ENCODE measurements at regions not wholly inside any gene's neighbourhood (a gene's known extent, or its start where the extent isn't known, plus 50 kb on each side); places are given as distances from the start of the nearest gene placed in this dataset.

DNA sequence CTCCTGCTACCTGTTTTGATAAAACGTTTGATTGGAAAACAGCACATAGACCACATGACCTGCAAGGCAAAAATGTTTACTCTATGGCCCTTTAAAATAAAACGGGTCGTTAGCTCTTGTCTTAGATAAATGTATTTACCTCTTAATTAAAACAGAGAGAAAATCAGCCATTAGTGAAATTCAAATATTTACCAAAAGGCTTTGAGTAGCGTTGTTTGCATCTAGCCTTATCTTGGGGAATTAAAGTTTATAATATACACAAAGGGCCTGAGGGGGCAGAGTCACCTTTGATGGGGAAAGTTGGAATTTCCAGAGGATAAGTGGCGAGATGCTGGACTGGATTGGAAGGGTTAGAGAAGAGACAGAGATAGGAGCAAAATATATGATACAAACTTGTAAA, 111.3 kb downstream of the FBXO4 start:
- Histone ChIP-seq H3K4me1 (replicated peaks in 1 of 2) (no peaks in the 10 kb centered on the region), H3K4me3 (no peak overlapping the region), H3K36me3 (replicated peaks in 1 of 2) (no peaks in the 10 kb centered on the region), H3K27me3 (no peaks in the 10 kb centered on the region), H3K9me3 (replicated peaks in 1 of 3) (no peaks in the 10 kb centered on the region), H3K27ac (no peak overlapping the region)
- WGBS, 4 donors = 60 to 62% (median 61%) methylated on average over 5 of the region's 5 CpGs
- no peak for DNase-seq
- intact Hi-C loops (cut with DNase I) = no loop called here
- TF ChIP-seq, protein P1, sequence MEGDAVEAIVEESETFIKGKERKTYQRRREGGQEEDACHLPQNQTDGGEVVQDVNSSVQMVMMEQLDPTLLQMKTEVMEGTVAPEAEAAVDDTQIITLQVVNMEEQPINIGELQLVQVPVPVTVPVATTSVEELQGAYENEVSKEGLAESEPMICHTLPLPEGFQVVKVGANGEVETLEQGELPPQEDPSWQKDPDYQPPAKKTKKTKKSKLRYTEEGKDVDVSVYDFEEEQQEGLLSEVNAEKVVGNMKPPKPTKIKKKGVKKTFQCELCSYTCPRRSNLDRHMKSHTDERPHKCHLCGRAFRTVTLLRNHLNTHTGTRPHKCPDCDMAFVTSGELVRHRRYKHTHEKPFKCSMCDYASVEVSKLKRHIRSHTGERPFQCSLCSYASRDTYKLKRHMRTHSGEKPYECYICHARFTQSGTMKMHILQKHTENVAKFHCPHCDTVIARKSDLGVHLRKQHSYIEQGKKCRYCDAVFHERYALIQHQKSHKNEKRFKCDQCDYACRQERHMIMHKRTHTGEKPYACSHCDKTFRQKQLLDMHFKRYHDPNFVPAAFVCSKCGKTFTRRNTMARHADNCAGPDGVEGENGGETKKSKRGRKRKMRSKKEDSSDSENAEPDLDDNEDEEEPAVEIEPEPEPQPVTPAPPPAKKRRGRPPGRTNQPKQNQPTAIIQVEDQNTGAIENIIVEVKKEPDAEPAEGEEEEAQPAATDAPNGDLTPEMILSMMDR (IDR thresholded peaks at IDR 0.05) = no peak
- TF ChIP-seq POLR2A (IDR thresholded peaks at IDR 0.05) = no peak

DNA sequence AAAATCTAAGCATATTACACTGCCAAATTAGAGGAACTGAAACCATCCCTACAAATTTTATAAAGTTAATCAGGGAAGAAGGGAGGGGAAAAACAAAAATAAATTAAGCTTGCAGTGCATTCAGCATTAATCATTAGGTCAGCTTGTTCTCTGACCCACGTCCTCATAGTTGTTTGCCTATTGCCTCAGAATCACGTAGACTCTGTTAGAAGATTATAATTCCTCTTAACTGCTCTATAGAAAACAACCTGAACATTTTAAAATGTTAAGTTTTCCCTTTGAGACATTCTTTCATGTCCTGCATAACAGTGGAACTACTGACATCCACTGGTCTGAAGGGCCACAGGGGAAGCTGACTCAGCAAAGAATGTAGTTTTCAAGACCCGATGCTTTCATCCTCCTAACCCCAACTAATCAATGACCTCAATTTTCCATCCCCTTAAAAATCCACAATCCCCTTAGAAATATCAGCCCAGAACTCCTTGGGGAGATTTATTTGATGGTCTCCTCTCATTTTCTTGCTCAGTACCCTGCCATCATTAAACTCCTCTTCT, 112.4 kb downstream of the FBXO4 start:
- Histone ChIP-seq H3K36me3 (replicated peaks in 1 of 2) (no peaks in the 10 kb centered on the region), H3K4me1 (replicated peaks in 1 of 2) (no peaks in the 10 kb centered on the region), H3K27ac (no peak overlapping the region), H3K4me3 (no peak overlapping the region), H3K27me3 (no peaks in the 10 kb centered on the region), H3K9me3 (replicated peaks in 1 of 3) (no peaks in the 10 kb centered on the region)
- intact Hi-C loops (cut with DNase I) = no loop called here
- TF ChIP-seq, protein P1 (IDR thresholded peaks at IDR 0.05) = no peak
- TF ChIP-seq POLR2A (IDR thresholded peaks at IDR 0.05) = no peak
- 15 to 32% (median 26%) methylated on average over 3 of the region's 3 CpGs for WGBS, 4 donors
- no peak for DNase-seq

DNA sequence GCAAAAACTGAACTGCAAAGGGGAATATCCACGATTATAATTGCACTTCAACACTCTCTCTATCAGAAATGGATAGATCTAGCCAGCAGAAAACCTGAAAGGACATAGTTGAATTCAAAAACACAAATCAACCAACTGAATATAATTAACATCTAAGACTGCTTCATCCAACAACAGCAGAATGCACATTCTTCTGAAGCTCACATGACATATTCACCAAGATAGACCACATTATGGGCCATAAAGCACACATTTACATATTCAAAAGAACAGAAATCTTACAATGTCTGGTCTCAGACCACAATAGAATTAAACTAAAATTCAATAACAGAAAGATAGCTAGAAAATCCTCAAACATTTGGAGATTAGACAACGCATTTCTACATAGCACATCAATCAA, 118.3 kb downstream of the FBXO4 start:
- H3K4me1 ChIP-seq (replicated peaks in 1 of 2) = no peaks in the 10 kb centered on the region
- H3K27ac ChIP-seq = no peak overlapping the region
- DNase-seq = no peak
- TF ChIP-seq POLR2A (IDR thresholded peaks at IDR 0.05) = no peak
- TF ChIP-seq, protein P1 (IDR thresholded peaks at IDR 0.05) = no peak
- no peaks in the 10 kb centered on the region for H3K36me3 ChIP-seq (replicated peaks in 1 of 2)
- intact Hi-C loops (cut with DNase I) = no loop called here
- H3K27me3 ChIP-seq = no peaks in the 10 kb centered on the region
- no peak overlapping the region for H3K4me3 ChIP-seq
- no peaks in the 10 kb centered on the region for H3K9me3 ChIP-seq (replicated peaks in 1 of 3)
- WGBS, 4 donors = 71 to 78% (median 76%) methylated on average over 2 of the region's 2 CpGs

DNA sequence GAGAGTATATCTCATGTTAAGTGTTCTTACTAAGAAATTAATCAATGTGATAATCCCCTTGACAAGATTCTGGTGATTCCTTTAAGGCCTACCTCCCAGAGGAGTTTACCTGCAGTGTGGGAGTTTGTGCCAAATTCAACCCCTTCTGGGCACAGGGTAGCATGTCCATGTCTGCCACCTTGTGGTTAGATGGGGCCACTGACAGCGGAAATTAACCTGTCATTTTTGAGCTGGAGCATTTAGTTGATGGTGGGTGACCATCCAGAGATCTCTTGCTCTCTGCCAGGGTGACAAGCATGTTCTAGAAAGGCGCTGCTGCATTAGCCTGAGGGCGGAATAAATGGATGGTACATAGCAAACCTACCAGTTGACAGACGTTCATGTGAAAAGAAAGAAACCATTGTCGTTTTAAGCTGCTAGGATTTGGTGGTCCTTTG, 132.2 kb downstream of the FBXO4 start:
- Histone ChIP-seq H3K36me3 (replicated peaks in 1 of 2) (no peaks in the 10 kb centered on the region), H3K27ac (no peak overlapping the region), H3K9me3 (replicated peaks in 1 of 3) (no peaks in the 10 kb centered on the region), H3K27me3 (no peaks in the 10 kb centered on the region), H3K4me1 (replicated peaks in 1 of 2) (no peaks in the 10 kb centered on the region), H3K4me3 (no peak overlapping the region)
- intact Hi-C loops (cut with DNase I) = loop anchor here in 1 of 2 donors (10.0 kb wide), 1 partner anchor 202 kb away; no protein-coding TSS in a partner anchor
- DNase-seq = peak in 5 of 7 donors; percentile 23 to 72 (median 44)
- TF ChIP-seq, protein P1 (IDR thresholded peaks at IDR 0.05) = peak; percentile 39 to 71 (median 58)
- TF ChIP-seq POLR2A (IDR thresholded peaks at IDR 0.05) = no peak
- WGBS, 4 donors = 26 to 39% (median 29%) methylated on average over 4 to 5 of the region's 5 CpGs
